Gastrocnemius medialis (tissue), 4 donors: ENCODE measurements at regions not wholly inside any gene's neighbourhood (a gene's known extent, or its start where the extent isn't known, plus 50 kb on each side); places are given as distances from the start of the nearest gene placed in this dataset.

Source experiments
- CTCF ChIP-seq, 5 experiments: fragments of 450-650 bp in 3 of 5; fragments of 200-600 bp in 2 of 5; sonication (generic) in 2 of 5; IDR thresholded peaks in 4 of 5; conservative IDR thresholded peaks in 1 of 5; 1 replicate in 4 of 5; 2 replicates in 1 of 5; pipeline ENCODE4 v1.5.1; 2016 to 2019; ENCODE audit warnings: antibody characterized with exemption in 5 of 5, mild to moderate bottlenecking in 3 of 5, moderate library complexity in 3 of 5
- POLR2A ChIP-seq, 2 donors: fragments of 450-650 bp; IDR thresholded peaks; one replicate each; pipeline ENCODE4 v1.6.1; 2017; ENCODE audit warnings: antibody characterized with exemption in 2 of 2, mild to moderate bottlenecking in 2 of 2, moderate library complexity in 2 of 2

GRCh38 chr2:150097901-150098531 lies 389.5 kb downstream of the RND3 start:
- TF ChIP-seq CTCF (IDR thresholded peaks at IDR 0.05 in 4 of 5, conservative IDR thresholded peaks at IDR 0.05 in 1 of 5), result no peak
- TF ChIP-seq POLR2A (IDR thresholded peaks at IDR 0.05), result no peak
